WTC11 (cell line): ENCODE measurements at regions not wholly inside any gene's neighbourhood (a gene's known extent, or its start where the extent isn't known, plus 50 kb on each side); places are given as distances from the start of the nearest gene placed in this dataset.

Experiments
- ATAC-seq: fragments of 200-7000 bp; cut with Tn5 transposase; 2 replicates; pipeline ENCODE4 v1.10.0; 2021; ENCODE audit warnings: mild to moderate bottlenecking, moderate library complexity
- CTCF ChIA-PET: fragments of 300-600 bp; sonication (Branson Sonifier 250); formaldehyde crosslinking; loops from one replicate; lab custom pipeline; 2021; ENCODE audit warnings: antibody characterized with exemption; lab: Charles Lee
- POLR2A ChIA-PET: fragments of 350-600 bp; sonication (Branson Sonifier 250); formaldehyde crosslinking; loops from one replicate; lab custom pipeline; 2021; ENCODE audit warnings: antibody characterized with exemption; lab: Charles Lee
- DNase-seq: peaks from one replicate; pipeline ENCODE4 v3.0.0; 2021; ENCODE audit warnings: low spot score
- H3K27ac Mint-ChIP-seq: 2 replicates; pipeline ENCODE4 v1.8.0; 2021; ENCODE audit warnings: mixed read lengths
- H3K27me3 Mint-ChIP-seq: 2 replicates; pipeline ENCODE4 v1.8.0; 2021; ENCODE audit warnings: low read depth, mild to moderate bottlenecking, moderate library complexity, mixed read lengths
- H3K36me3 Mint-ChIP-seq: 2 replicates; pipeline ENCODE4 v1.8.0; 2021; ENCODE audit warnings: mixed read lengths
- H3K4me1 Mint-ChIP-seq: 2 replicates; pipeline ENCODE4 v1.8.0; 2022; ENCODE audit warnings: mixed read lengths
- H3K4me3 Mint-ChIP-seq: 2 replicates; pipeline ENCODE4 v1.8.0; 2021; ENCODE audit warnings: mild to moderate bottlenecking, moderate library complexity, mixed read lengths
- H3K9me3 Mint-ChIP-seq: 2 replicates; pipeline ENCODE4 v1.8.0; 2021; ENCODE audit warnings: mixed read lengths
- CBFB ChIP-seq: sonication (generic); formaldehyde crosslinking; IDR thresholded peaks from 2 replicates; pipeline ENCODE4 v1.8.1; 2022; ENCODE audit warnings: mild to moderate bottlenecking, low read depth, missing genetic modification reagents
- E2F1 ChIP-seq: sonication (generic); formaldehyde crosslinking; IDR thresholded peaks from 2 replicates; pipeline ENCODE4 v1.8.0; 2022; ENCODE audit warnings: mild to moderate bottlenecking, missing genetic modification reagents
- EMX1 ChIP-seq: fragments of 250-450 bp; sonication (Bioruptor Pico); IDR thresholded peaks from 2 replicates; pipeline ENCODE4 v1.8.0; 2021; ENCODE audit warnings: mild to moderate bottlenecking
- FOXP1 ChIP-seq: sonication (generic); formaldehyde crosslinking; IDR thresholded peaks from 2 replicates; pipeline ENCODE4 v1.8.0; 2022; ENCODE audit warnings: missing genetic modification reagents, mild to moderate bottlenecking, moderate library complexity, borderline replicate concordance
- IRF1 ChIP-seq: sonication (generic); formaldehyde crosslinking; IDR thresholded peaks from 2 replicates; pipeline ENCODE4 v1.8.0; 2023; ENCODE audit warnings: missing genetic modification reagents
- JUN ChIP-seq: sonication (generic); formaldehyde crosslinking; IDR thresholded peaks from 2 replicates; pipeline ENCODE4 v1.8.0; 2023; ENCODE audit warnings: mild to moderate bottlenecking, missing genetic modification reagents
- KAT7 ChIP-seq: sonication (generic); formaldehyde crosslinking; IDR thresholded peaks from 2 replicates; pipeline ENCODE4 v1.8.1; 2023; ENCODE audit warnings: missing genetic modification reagents, mild to moderate bottlenecking, borderline replicate concordance
- NFYB ChIP-seq: sonication (generic); formaldehyde crosslinking; conservative IDR thresholded peaks from 2 replicates; pipeline ENCODE4 v1.8.0; 2022; ENCODE audit warnings: low read depth, missing genetic modification reagents
- NR2C2 ChIP-seq: sonication (generic); formaldehyde crosslinking; IDR thresholded peaks from 2 replicates; pipeline ENCODE4 v1.8.0; 2022; ENCODE audit warnings: mild to moderate bottlenecking, missing genetic modification reagents
- NR3C1 ChIP-seq: sonication (generic); formaldehyde crosslinking; conservative IDR thresholded peaks from 2 replicates; pipeline ENCODE4 v1.8.1; 2023; ENCODE audit warnings: low read depth, mild to moderate bottlenecking, missing genetic modification reagents
- OVOL2 ChIP-seq: fragments of 250-450 bp; sonication (Bioruptor Pico); IDR thresholded peaks from 2 replicates; pipeline ENCODE4 v1.9.0; 2021; ENCODE audit warnings: mild to moderate bottlenecking, borderline replicate concordance
- RELA ChIP-seq: sonication (generic); formaldehyde crosslinking; IDR thresholded peaks from 2 replicates; pipeline ENCODE4 v1.8.1; 2022; ENCODE audit warnings: missing genetic modification reagents, mild to moderate bottlenecking, borderline replicate concordance
- RORB ChIP-seq: fragments of 250-450 bp; sonication (Bioruptor Pico); IDR thresholded peaks from 2 replicates; pipeline ENCODE4 v1.9.0; 2021; ENCODE audit warnings: mild to moderate bottlenecking
- SMAD3 ChIP-seq: sonication (generic); formaldehyde crosslinking; IDR thresholded peaks from 2 replicates; pipeline ENCODE4 v1.8.0; 2022; ENCODE audit warnings: missing genetic modification reagents, mild to moderate bottlenecking, borderline replicate concordance
- SP1 ChIP-seq: sonication (generic); formaldehyde crosslinking; conservative IDR thresholded peaks from 2 replicates; pipeline ENCODE4 v1.8.1; 2022; ENCODE audit warnings: missing genetic modification reagents
- TEAD1 ChIP-seq: sonication (generic); formaldehyde crosslinking; IDR thresholded peaks from 2 replicates; pipeline ENCODE4 v1.8.0; 2022; ENCODE audit warnings: mild to moderate bottlenecking, missing genetic modification reagents
- TEAD4 ChIP-seq: sonication (generic); formaldehyde crosslinking; IDR thresholded peaks from 2 replicates; pipeline ENCODE4 v1.8.0; 2022; ENCODE audit warnings: mild to moderate bottlenecking, missing genetic modification reagents
- ZBTB21 ChIP-seq: sonication (generic); formaldehyde crosslinking; IDR thresholded peaks from 2 replicates; pipeline ENCODE4 v1.8.1; 2023; ENCODE audit warnings: mild to moderate bottlenecking, missing genetic modification reagents, borderline replicate concordance
- ZNF232 ChIP-seq: sonication (generic); formaldehyde crosslinking; IDR thresholded peaks from 2 replicates; pipeline ENCODE4 v1.8.0; 2022; ENCODE audit warnings: mild to moderate bottlenecking, missing genetic modification reagents
- ZNF396 ChIP-seq: fragments of 250-450 bp; sonication (Bioruptor Pico); IDR thresholded peaks from 2 replicates; pipeline ENCODE4 v1.8.0; 2021; ENCODE audit warnings: mild to moderate bottlenecking, moderate library complexity, borderline replicate concordance

- CTCF ChIA-PET = no interaction called here
- peaks cover 5% of the 10 kb centered on the region; the same call in 1 of the 2 replicates for H3K9me3 Mint-ChIP-seq
- peaks cover 19% of the 10 kb centered on the region for H3K4me1 Mint-ChIP-seq
- no peak overlapping the region for H3K27ac Mint-ChIP-seq
- H3K27me3 Mint-ChIP-seq = no peaks in the 10 kb centered on the region; the same call in 1 of the 2 replicates
- ATAC-seq (no peak), DNase-seq (no peak)
- H3K4me3 Mint-ChIP-seq = no peak overlapping the region
- no peaks in the 10 kb centered on the region for H3K36me3 Mint-ChIP-seq
- no peak for TF ChIP-seq JUN
- POLR2A ChIA-PET = interaction anchor here (0.5 kb wide), 1 partner anchor 88 kb away, joined by 3 read pairs; no protein-coding TSS in a partner anchor
Observed at GRCh38 chr16:73143002-73143401, 95.1 kb upstream of the ZFHX3 start.

GRCh38 chr16:73142053-73142854 is 94.3 kb upstream of the ZFHX3 start:
- POLR2A ChIA-PET = interaction anchor here (0.5 kb wide), 1 partner anchor 87 kb away, joined by 3 read pairs; no protein-coding TSS in a partner anchor
- DNase-seq = no peak
- Mint-ChIP-seq H3K36me3 (no peaks in the 10 kb centered on the region), H3K4me3 (no peak overlapping the region), H3K27ac (no peak overlapping the region), H3K4me1 (peaks cover 19% of the 10 kb centered on the region), H3K9me3 (peaks cover 5% of the 10 kb centered on the region; the same call in 1 of the 2 replicates), H3K27me3 (no peaks in the 10 kb centered on the region; the same call in 1 of the 2 replicates)
- TF ChIP-seq SP1 (CRISPR knock-in tag) = no peak
- no peak for TF ChIP-seq SMAD3 (CRISPR knock-in tag)
- no peak for TF ChIP-seq RORB (CRISPR knock-in tag)
- no peak for TF ChIP-seq TEAD4 (CRISPR knock-in tag)
- TF ChIP-seq NR3C1 = no peak
- TF ChIP-seq TEAD1 (CRISPR knock-in tag) = no peak
- no peak for TF ChIP-seq KAT7 (CRISPR knock-in tag)
- no peak for TF ChIP-seq NR2C2 (CRISPR knock-in tag)
- TF ChIP-seq CBFB (CRISPR knock-in tag) = no peak
- no peak for TF ChIP-seq EMX1 (CRISPR knock-in tag)
- no peak for TF ChIP-seq ZBTB21 (CRISPR knock-in tag)
- no peak for TF ChIP-seq E2F1 (CRISPR knock-in tag)
- TF ChIP-seq NFYB (CRISPR knock-in tag) = no peak
- TF ChIP-seq IRF1 (CRISPR knock-in tag) = no peak
- TF ChIP-seq OVOL2 = no peak
- no peak for TF ChIP-seq RELA (CRISPR knock-in tag)
- no peak for TF ChIP-seq ZNF396 (CRISPR knock-in tag)
- ATAC-seq = no peak
- CTCF ChIA-PET = no interaction called here

- TF ChIP-seq FOXP1 = no peak
- no peak for TF ChIP-seq ZNF232 (CRISPR knock-in tag)
- no peak for TF ChIP-seq NFYB (CRISPR knock-in tag)
- Mint-ChIP-seq H3K9me3 (peaks cover 5% of the 10 kb centered on the region; the same call in 1 of the 2 replicates), H3K27ac (no peak overlapping the region), H3K4me3 (no peak overlapping the region), H3K27me3 (no peaks in the 10 kb centered on the region; the same call in 1 of the 2 replicates), H3K36me3 (no peaks in the 10 kb centered on the region), H3K4me1 (peaks cover 19% of the 10 kb centered on the region)
- ATAC-seq (no peak), DNase-seq (no peak)
- CTCF ChIA-PET = no interaction called here
- POLR2A ChIA-PET = no interaction called here
Observed at GRCh38 chr16:73140929-73141328, 93.0 kb upstream of the ZFHX3 start.
